ENCODE measurements at regions not wholly inside any gene's neighbourhood (a gene's known extent, or its start where the extent isn't known, plus 50 kb on each side); places are given as distances from the start of the nearest gene placed in this dataset.

- Histone ChIP-seq H3K36me3 (ENCODE audit: insufficient read depth, low read length) (no peaks in the 10 kb centered on the region), H3K27ac (ENCODE audit: low read length) (no peak overlapping the region), H3K4me2 (ENCODE audit: insufficient read depth, low read length) (no peak overlapping the region), H3K9ac (ENCODE audit: low read depth, low read length) (no peak overlapping the region), H3K4me3 (ENCODE audit: low read depth in 1 of 2, low read length in 2 of 2) (no peak overlapping the region), H4K20me1 (ENCODE audit: insufficient read depth, low read length) (no peaks in the 10 kb centered on the region), H3K4me1 (ENCODE audit: insufficient read depth, low read length) (no peaks in the 10 kb centered on the region), H2AFZ (ENCODE audit: low read depth, low read length) (no peak overlapping the region), H3K27me3 (ENCODE audit: insufficient read depth, low read length, poor library complexity) (no peaks in the 10 kb centered on the region), H3K9me3 (ENCODE audit: insufficient read depth, low read length, severe bottlenecking) (no peaks in the 10 kb centered on the region), H3K79me2 (ENCODE audit: insufficient read depth, low read length) (no peaks in the 10 kb centered on the region)
- TF ChIP-seq EZH2 (IDR thresholded peaks at IDR 0.05; ENCODE audit: borderline replicate concordance, low read depth, low read length, severe bottlenecking), result no peak
- TF ChIP-seq, protein P1, sequence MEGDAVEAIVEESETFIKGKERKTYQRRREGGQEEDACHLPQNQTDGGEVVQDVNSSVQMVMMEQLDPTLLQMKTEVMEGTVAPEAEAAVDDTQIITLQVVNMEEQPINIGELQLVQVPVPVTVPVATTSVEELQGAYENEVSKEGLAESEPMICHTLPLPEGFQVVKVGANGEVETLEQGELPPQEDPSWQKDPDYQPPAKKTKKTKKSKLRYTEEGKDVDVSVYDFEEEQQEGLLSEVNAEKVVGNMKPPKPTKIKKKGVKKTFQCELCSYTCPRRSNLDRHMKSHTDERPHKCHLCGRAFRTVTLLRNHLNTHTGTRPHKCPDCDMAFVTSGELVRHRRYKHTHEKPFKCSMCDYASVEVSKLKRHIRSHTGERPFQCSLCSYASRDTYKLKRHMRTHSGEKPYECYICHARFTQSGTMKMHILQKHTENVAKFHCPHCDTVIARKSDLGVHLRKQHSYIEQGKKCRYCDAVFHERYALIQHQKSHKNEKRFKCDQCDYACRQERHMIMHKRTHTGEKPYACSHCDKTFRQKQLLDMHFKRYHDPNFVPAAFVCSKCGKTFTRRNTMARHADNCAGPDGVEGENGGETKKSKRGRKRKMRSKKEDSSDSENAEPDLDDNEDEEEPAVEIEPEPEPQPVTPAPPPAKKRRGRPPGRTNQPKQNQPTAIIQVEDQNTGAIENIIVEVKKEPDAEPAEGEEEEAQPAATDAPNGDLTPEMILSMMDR (IDR thresholded peaks at IDR 0.05; ENCODE audit: borderline replicate concordance, extremely low read depth, low read length, poor library complexity, severe bottlenecking), result no peak
- DNase-seq (no peak), ATAC-seq (ENCODE audit: insufficient read depth, low read depth) (no peak)
These were observed 400.8 kb downstream of the SEMA3D start for GRCh38 chr7:84786073-84786472.

GRCh38 chr7:84784450-84784849 lies 402.4 kb downstream of the SEMA3D start:
- Histone ChIP-seq H3K27me3 (ENCODE audit: insufficient read depth, low read length, poor library complexity) (no peaks in the 10 kb centered on the region), H3K27ac (ENCODE audit: low read length) (no peak overlapping the region), H3K9me3 (ENCODE audit: insufficient read depth, low read length, severe bottlenecking) (no peaks in the 10 kb centered on the region), H3K36me3 (ENCODE audit: insufficient read depth, low read length) (no peaks in the 10 kb centered on the region), H3K4me1 (ENCODE audit: insufficient read depth, low read length) (no peaks in the 10 kb centered on the region), H4K20me1 (ENCODE audit: insufficient read depth, low read length) (no peaks in the 10 kb centered on the region), H3K4me2 (ENCODE audit: insufficient read depth, low read length) (no peak overlapping the region), H2AFZ (ENCODE audit: low read depth, low read length) (no peak overlapping the region), H3K4me3 (ENCODE audit: low read depth in 1 of 2, low read length in 2 of 2) (no peak overlapping the region), H3K9ac (ENCODE audit: low read depth, low read length) (no peak overlapping the region), H3K79me2 (ENCODE audit: insufficient read depth, low read length) (no peaks in the 10 kb centered on the region)
- DNase-seq, result no peak
- no peak for ATAC-seq (ENCODE audit: insufficient read depth, low read depth)
- TF ChIP-seq EZH2 (IDR thresholded peaks at IDR 0.05; ENCODE audit: borderline replicate concordance, low read depth, low read length, severe bottlenecking), result no peak
- TF ChIP-seq, protein P1 (IDR thresholded peaks at IDR 0.05; ENCODE audit: borderline replicate concordance, extremely low read depth, low read length, poor library complexity, severe bottlenecking), result no peak

GRCh38 chr7:84783141-84783778 lies 403.6 kb downstream of the SEMA3D start:
- DNase-seq (no peak), ATAC-seq (ENCODE audit: insufficient read depth, low read depth) (no peak)
- Histone ChIP-seq H3K4me1 (ENCODE audit: insufficient read depth, low read length) (no peaks in the 10 kb centered on the region), H4K20me1 (ENCODE audit: insufficient read depth, low read length) (no peaks in the 10 kb centered on the region), H3K9me3 (ENCODE audit: insufficient read depth, low read length, severe bottlenecking) (no peaks in the 10 kb centered on the region), H3K27me3 (ENCODE audit: insufficient read depth, low read length, poor library complexity) (no peaks in the 10 kb centered on the region), H2AFZ (ENCODE audit: low read depth, low read length) (no peak overlapping the region), H3K79me2 (ENCODE audit: insufficient read depth, low read length) (no peaks in the 10 kb centered on the region), H3K4me3 (ENCODE audit: low read depth in 1 of 2, low read length in 2 of 2) (no peak overlapping the region), H3K9ac (ENCODE audit: low read depth, low read length) (no peak overlapping the region), H3K4me2 (ENCODE audit: insufficient read depth, low read length) (no peak overlapping the region), H3K36me3 (ENCODE audit: insufficient read depth, low read length) (no peaks in the 10 kb centered on the region), H3K27ac (ENCODE audit: low read length) (no peak overlapping the region)
- no peak for TF ChIP-seq EZH2 (IDR thresholded peaks at IDR 0.05; ENCODE audit: borderline replicate concordance, low read depth, low read length, severe bottlenecking)
- TF ChIP-seq, protein P1 (IDR thresholded peaks at IDR 0.05; ENCODE audit: borderline replicate concordance, extremely low read depth, low read length, poor library complexity, severe bottlenecking), result no peak

Measured in DND-41 (cell line).